PC-9 (cell line): ENCODE measurements at regions not wholly inside any gene's neighbourhood (a gene's known extent, or its start where the extent isn't known, plus 50 kb on each side); places are given as distances from the start of the nearest gene placed in this dataset.

Source experiments
- BruUV-seq: library from RNA; stranded (reverse); fragments of 400-500 nt; replicated peaks from 2 replicates; lab custom pipeline; 2021; lab: Mats Ljungman, UMichigan
- CTCF ChIA-PET: fragments of 300-600 bp; sonication (Branson Sonifier 250); formaldehyde crosslinking; loops from one replicate; lab custom pipeline; 2022; ENCODE audit warnings: antibody characterized with exemption; lab: Charles Lee
- POLR2A ChIA-PET: fragments of 300-600 bp; sonication (Branson Sonifier 250); formaldehyde crosslinking; loops from one replicate; lab custom pipeline; 2022; ENCODE audit warnings: antibody characterized with exemption; ENCODE audit not compliant: unreplicated experiment; lab: Charles Lee
- DNase-seq, 2 experiments: peaks; one replicate each; pipeline versions ENCODE4 v3.0.0 to v3.0.0-alpha.2; 2015 to 2022; ENCODE audit warnings: mixed read lengths in 1 of 2
- H2AFZ ChIP-seq: fragments of 200-600 bp; sonication (generic); 2 replicates; pipeline ENCODE4 v1.8.1; 2017; ENCODE audit warnings: antibody characterized with exemption
- H3F3A ChIP-seq: fragments of 200-600 bp; sonication (generic); 2 replicates; pipeline ENCODE4 v1.8.1; 2017; ENCODE audit warnings: antibody characterized with exemption, mild to moderate bottlenecking, low read depth; ENCODE audit not compliant: insufficient read depth
- H3K27ac ChIP-seq: fragments of 200-600 bp; sonication (generic); 2 replicates; pipeline ENCODE4 v1.6.1; 2016; ENCODE audit warnings: mixed run types
- H3K27me3 ChIP-seq: fragments of 200-600 bp; sonication (generic); 2 replicates; pipeline ENCODE4 v1.6.1; 2016; ENCODE audit warnings: low read depth, mixed run types; ENCODE audit not compliant: insufficient read depth
- H3K36me3 ChIP-seq: fragments of 200-600 bp; sonication (generic); 2 replicates; pipeline ENCODE4 v1.6.1; 2016; ENCODE audit warnings: low read depth, mixed run types
- H3K4me1 ChIP-seq: fragments of 200-600 bp; sonication (generic); replicated peaks from 2 replicates; pipeline ENCODE4 v1.6.1; 2016; ENCODE audit warnings: mixed run types; ENCODE audit not compliant: insufficient read depth
- H3K4me2 ChIP-seq: fragments of 200-600 bp; sonication (generic); 2 replicates; pipeline ENCODE4 v1.6.1; 2017; ENCODE audit warnings: mixed run types
- H3K4me3 ChIP-seq: fragments of 200-600 bp; sonication (generic); 2 replicates; pipeline ENCODE4 v1.6.1; 2016; ENCODE audit warnings: mixed run types
- H3K79me2 ChIP-seq: fragments of 200-600 bp; sonication (generic); 2 replicates; pipeline ENCODE4 v1.6.1; 2017; ENCODE audit warnings: low read depth, mixed run types
- H3K9me2 ChIP-seq: fragments of 200-600 bp; sonication (generic); 2 replicates; pipeline ENCODE4 v1.8.1; 2017; ENCODE audit warnings: mild to moderate bottlenecking; ENCODE audit not compliant: insufficient read depth
- H3K9me3 ChIP-seq: fragments of 200-600 bp; sonication (generic); 2 replicates; pipeline ENCODE4 v1.8.1; 2016; ENCODE audit warnings: low read depth; ENCODE audit not compliant: insufficient read depth
- H4K20me1 ChIP-seq: fragments of 200-600 bp; sonication (generic); 2 replicates; pipeline ENCODE4 v1.8.1; 2017; ENCODE audit not compliant: insufficient read depth
- CTCF ChIP-seq: fragments of 200-600 bp; sonication (generic); conservative IDR thresholded peaks from 2 replicates; pipeline ENCODE4 v1.6.1; 2017; ENCODE audit warnings: mixed run types, antibody characterized with exemption, mild to moderate bottlenecking, moderate library complexity
- EZH2 ChIP-seq: fragments of 200-600 bp; sonication (generic); IDR thresholded peaks from 2 replicates; pipeline ENCODE4 v1.8.0; 2017; ENCODE audit warnings: antibody characterized with exemption, low read depth
- intact Hi-C: fragments of 100-400 bp; cut with micrococcal nuclease; formaldehyde crosslinking; loops from one replicate; pipeline ENCODE4 v1.10.0; 2022; ENCODE audit not compliant: unreplicated experiment

- H3K4me1 ChIP-seq: no peaks in the 10 kb centered on the region
- TF ChIP-seq EZH2 (no peak), CTCF (no peak)
- H4K20me1 ChIP-seq: no peaks in the 10 kb centered on the region
- no peaks in the 10 kb centered on the region for H3K36me3 ChIP-seq
- POLR2A ChIA-PET: interaction anchor here (0.6 kb wide), 1 partner anchor 12 kb away, joined by 3 read pairs; no protein-coding TSS in a partner anchor
- BruUV-seq: no TSS peak
- H3K79me2 ChIP-seq: no peaks in the 10 kb centered on the region
- no peak overlapping the region for H3K4me2 ChIP-seq
- H3K9me3 ChIP-seq: no peaks in the 10 kb centered on the region
- intact Hi-C loops: no loop called here
- CTCF ChIA-PET: no interaction called here
- no peak overlapping the region for H2AFZ ChIP-seq
- no peaks in the 10 kb centered on the region for H3F3A ChIP-seq
- H3K27ac ChIP-seq: no peak overlapping the region
- no peak overlapping the region for H3K4me3 ChIP-seq
- 0 out of 2 replicates have a peak, but pooled peaks cover 5% of the 10 kb centered on the region for H3K9me2 ChIP-seq
- no peaks in the 10 kb centered on the region for H3K27me3 ChIP-seq
- DNase-seq: no peak
Measured at GRCh38 chr3:167012691-167013090, 367.4 kb downstream of the ZBBX start.

- CTCF ChIA-PET: no interaction called here
- POLR2A ChIA-PET: no interaction called here
Measured at GRCh38 chr3:167008791-167009190, 371.3 kb downstream of the ZBBX start.

GRCh38 chr3:167001374-167001773, 378.7 kb downstream of the ZBBX start:
- BruUV-seq: no TSS peak
- no peak overlapping the region for H2AFZ ChIP-seq
- no peak overlapping the region for H3K4me2 ChIP-seq
- intact Hi-C loops: no loop called here
- no peaks in the 10 kb centered on the region for H4K20me1 ChIP-seq
- no peak overlapping the region for H3K27ac ChIP-seq
- H3K79me2 ChIP-seq: no peaks in the 10 kb centered on the region
- ChIA-PET POLR2A (no interaction called here), CTCF (no interaction called here)
- no peak overlapping the region for H3K4me3 ChIP-seq
- TF ChIP-seq CTCF: no peak
- no peak for DNase-seq
- no peaks in the 10 kb centered on the region for H3K4me1 ChIP-seq
- no peaks in the 10 kb centered on the region for H3K9me2 ChIP-seq
- no peaks in the 10 kb centered on the region for H3K27me3 ChIP-seq
- H3F3A ChIP-seq: no peaks in the 10 kb centered on the region
- H3K36me3 ChIP-seq: no peaks in the 10 kb centered on the region
- H3K9me3 ChIP-seq: no peaks in the 10 kb centered on the region

More at GRCh38 chr3:167008791-167009190, 371.3 kb downstream of the ZBBX start:
- Histone ChIP-seq H3K27ac (no peak overlapping the region), H3K4me3 (no peak overlapping the region), H3K27me3 (no peaks in the 10 kb centered on the region), H2AFZ (no peak overlapping the region), H3K4me2 (no peak overlapping the region), H3K36me3 (no peaks in the 10 kb centered on the region), H3K4me1 (no peaks in the 10 kb centered on the region), H3F3A (no peaks in the 10 kb centered on the region), H3K9me2 (0 out of 2 replicates have a peak, but pooled peaks cover 2% of the 10 kb centered on the region), H3K9me3 (no peaks in the 10 kb centered on the region), H3K79me2 (no peaks in the 10 kb centered on the region), H4K20me1 (no peaks in the 10 kb centered on the region)
- BruUV-seq: no TSS peak
- no peak for DNase-seq
- TF ChIP-seq CTCF (no peak), EZH2 (no peak)
- intact Hi-C loops: no loop called here
